Gastroesophageal sphincter (tissue), 3 donors: ENCODE measurements at regions not wholly inside any gene's neighbourhood (a gene's known extent, or its start where the extent isn't known, plus 50 kb on each side); places are given as distances from the start of the nearest gene placed in this dataset.

ENCODE experiments used
- CTCF ChIP-seq, 4 experiments: fragments of 200-600 bp in 2 of 4; fragments of 450-650 bp in 2 of 4; sonication (generic) in 1 of 4; IDR thresholded peaks; one replicate each; pipeline ENCODE4 v1.5.1; 2017 to 2019; ENCODE audit warnings: antibody characterized with exemption in 4 of 4, mild to moderate bottlenecking in 2 of 4, moderate library complexity in 2 of 4
- POLR2A ChIP-seq, 2 donors: fragments of 450-650 bp; IDR thresholded peaks; one replicate each; pipeline ENCODE4 v1.6.1; 2017; ENCODE audit warnings: antibody characterized with exemption in 2 of 2, mild to moderate bottlenecking in 2 of 2, moderate library complexity in 1 of 2

- TF ChIP-seq POLR2A (IDR thresholded peaks at IDR 0.05) (no peak), CTCF (IDR thresholded peaks at IDR 0.05) (no peak)
These were observed 201.2 kb upstream of the FAM78B start for GRCh38 chr1:166368030-166368429.
